ENCODE measurements at regions not wholly inside any gene's neighbourhood (a gene's known extent, or its start where the extent isn't known, plus 50 kb on each side); places are given as distances from the start of the nearest gene placed in this dataset.

GRCh38 chr13:31904941-31905824 is 126.4 kb upstream of the FRY start:
- TF ChIP-seq CTCF (conservative IDR thresholded peaks at IDR 0.05) (no peak), EZH2 (IDR thresholded peaks at IDR 0.05; ENCODE audit: low read depth) (no peak)
- CTCF ChIA-PET, result interaction anchor here (0.6 kb wide), 1 partner anchor 98 kb away, joined by 3 read pairs; no protein-coding TSS in a partner anchor

GRCh38 chr13:31905961-31906360 is 125.6 kb upstream of the FRY start:
- BruUV-seq (replicated peaks), result no TSS peak
- no peak for TF ChIP-seq EZH2 (IDR thresholded peaks at IDR 0.05; ENCODE audit: low read depth)
- ChIA-PET CTCF (no interaction called here), POLR2A (ENCODE audit: unreplicated experiment) (no interaction called here)
- no peak overlapping the region for H3K4me2 ChIP-seq
- H2AFZ ChIP-seq, result no peak overlapping the region
- H3K36me3 ChIP-seq (ENCODE audit: low read depth), result no peaks in the 10 kb centered on the region
- H3K79me2 ChIP-seq (ENCODE audit: low read depth), result no peaks in the 10 kb centered on the region
- 0 out of 2 replicates have a peak, but pooled peaks cover 1% of the 10 kb centered on the region for H3K27me3 ChIP-seq (ENCODE audit: insufficient read depth, low read depth)
- H3K9me3 ChIP-seq (ENCODE audit: insufficient read depth, low read depth), result no peaks in the 10 kb centered on the region
- H3K4me1 ChIP-seq (replicated peaks; ENCODE audit: insufficient read depth), result peaks cover 11% of the 10 kb centered on the region; the same call in 1 of the 2 replicates
- no peaks in the 10 kb centered on the region for H3F3A ChIP-seq (ENCODE audit: insufficient read depth, low read depth)
- H3K27ac ChIP-seq, result no peak overlapping the region
- H3K4me3 ChIP-seq, result no peak overlapping the region
- intact Hi-C loops (cut with micrococcal nuclease; ENCODE audit: unreplicated experiment), result no loop called here
- no peaks in the 10 kb centered on the region for H3K9me2 ChIP-seq (ENCODE audit: insufficient read depth)
- H4K20me1 ChIP-seq (ENCODE audit: insufficient read depth), result no peaks in the 10 kb centered on the region
- no peak for DNase-seq

More at GRCh38 chr13:31904941-31905824, 126.4 kb upstream of the FRY start:
- BruUV-seq (replicated peaks), result no TSS peak
- Histone ChIP-seq H3K36me3 (ENCODE audit: low read depth) (no peaks in the 10 kb centered on the region), H3F3A (ENCODE audit: insufficient read depth, low read depth) (no peaks in the 10 kb centered on the region), H3K4me1 (replicated peaks; ENCODE audit: insufficient read depth) (peaks cover 11% of the 10 kb centered on the region; the same call in 1 of the 2 replicates), H3K27me3 (ENCODE audit: insufficient read depth, low read depth) (0 out of 2 replicates have a peak, but pooled peaks cover 6% of the 10 kb centered on the region), H3K27ac (no peak overlapping the region), H4K20me1 (ENCODE audit: insufficient read depth) (no peaks in the 10 kb centered on the region), H3K4me3 (no peak overlapping the region), H3K9me2 (ENCODE audit: insufficient read depth) (no peaks in the 10 kb centered on the region), H3K79me2 (ENCODE audit: low read depth) (no peaks in the 10 kb centered on the region), H2AFZ (no peak overlapping the region), H3K4me2 (no peak overlapping the region), H3K9me3 (ENCODE audit: insufficient read depth, low read depth) (no peaks in the 10 kb centered on the region)
- intact Hi-C loops (cut with micrococcal nuclease; ENCODE audit: unreplicated experiment), result no loop called here
- no peak for DNase-seq
- POLR2A ChIA-PET (ENCODE audit: unreplicated experiment), result no interaction called here

- no peaks in the 10 kb centered on the region for H3K9me2 ChIP-seq (ENCODE audit: insufficient read depth)
- H3K4me2 ChIP-seq, result peak overlapping the region; percentile 4; the same call in 1 of the 2 replicates
- peaks cover 27% of the 10 kb centered on the region for H3K4me1 ChIP-seq (replicated peaks; ENCODE audit: insufficient read depth)
- no peak overlapping the region for H3K27ac ChIP-seq
- no peaks in the 10 kb centered on the region for H3K27me3 ChIP-seq (ENCODE audit: insufficient read depth, low read depth)
- intact Hi-C loops (cut with micrococcal nuclease; ENCODE audit: unreplicated experiment), result no loop called here
- ChIA-PET POLR2A (ENCODE audit: unreplicated experiment) (no interaction called here), CTCF (interaction anchor here (1.0 kb wide), 1 partner anchor 673 kb away, joined by 11 read pairs; no protein-coding TSS in a partner anchor)
- H3K36me3 ChIP-seq (ENCODE audit: low read depth), result no peaks in the 10 kb centered on the region
- TF ChIP-seq EZH2 (IDR thresholded peaks at IDR 0.05; ENCODE audit: low read depth) (no peak), CTCF (conservative IDR thresholded peaks at IDR 0.05) (no peak)
- H3K9me3 ChIP-seq (ENCODE audit: insufficient read depth, low read depth), result no peaks in the 10 kb centered on the region
- no peaks in the 10 kb centered on the region for H3K79me2 ChIP-seq (ENCODE audit: low read depth)
- H4K20me1 ChIP-seq (ENCODE audit: insufficient read depth), result no peaks in the 10 kb centered on the region
- H3F3A ChIP-seq (ENCODE audit: insufficient read depth, low read depth), result no peaks in the 10 kb centered on the region
- H2AFZ ChIP-seq, result no peak overlapping the region
- BruUV-seq (replicated peaks), result no TSS peak
- DNase-seq, result no peak
- H3K4me3 ChIP-seq, result no peak overlapping the region
Observed at GRCh38 chr13:31908696-31909411, 122.7 kb upstream of the FRY start.

Data from PC-9 (cell line).